ENCODE measurements at regions not wholly inside any gene's neighbourhood (a gene's known extent, or its start where the extent isn't known, plus 50 kb on each side); places are given as distances from the start of the nearest gene placed in this dataset.

GRCh38 chr2:166634706-166635105 lies 140.7 kb upstream of the SCN7A start:
- no peak for DNase-seq

GRCh38 chr2:166632616-166633015 lies 138.6 kb upstream of the SCN7A start:
- peak; percentile 48 for DNase-seq

DNA sequence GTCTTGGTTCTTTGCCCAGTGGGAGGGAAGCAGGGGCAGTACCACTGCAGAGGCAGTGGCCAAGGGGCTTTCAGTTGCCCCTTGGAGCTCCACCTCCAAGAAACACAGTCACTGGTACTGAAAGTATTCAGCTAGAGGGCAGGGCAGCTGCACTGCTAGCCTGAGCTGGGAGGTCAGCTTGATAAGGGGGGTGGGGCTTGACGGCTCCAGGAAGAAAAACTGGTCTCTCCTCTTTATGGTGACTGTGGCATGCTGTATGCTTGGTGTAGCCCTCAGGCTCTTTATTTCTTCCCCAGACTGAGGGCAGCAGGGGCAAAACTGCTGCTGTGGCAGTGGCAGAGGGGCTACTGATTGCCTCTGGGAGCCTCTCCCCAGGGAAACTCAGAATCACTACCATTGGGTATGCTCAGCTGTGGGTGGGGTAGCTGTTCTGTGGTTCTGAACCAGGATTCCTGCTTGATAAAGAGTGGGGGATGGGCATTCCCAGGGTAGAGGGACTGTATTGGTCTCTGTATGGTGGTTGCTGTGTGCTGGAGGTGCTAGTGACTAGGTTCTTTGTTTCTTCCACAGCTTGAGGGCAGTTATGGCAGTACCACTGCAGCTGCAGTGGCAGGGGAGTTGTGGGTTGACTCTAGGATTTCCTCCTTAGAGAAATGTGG lies 134.6 kb upstream of the SCN7A start:
- DNase-seq: no peak

GRCh38 chr2:166627893-166628292 lies 133.8 kb upstream of the SCN7A start:
- no peak for DNase-seq

GRCh38 chr2:166625670-166626069 lies 131.6 kb upstream of the SCN7A start:
- no peak for DNase-seq

DNA sequence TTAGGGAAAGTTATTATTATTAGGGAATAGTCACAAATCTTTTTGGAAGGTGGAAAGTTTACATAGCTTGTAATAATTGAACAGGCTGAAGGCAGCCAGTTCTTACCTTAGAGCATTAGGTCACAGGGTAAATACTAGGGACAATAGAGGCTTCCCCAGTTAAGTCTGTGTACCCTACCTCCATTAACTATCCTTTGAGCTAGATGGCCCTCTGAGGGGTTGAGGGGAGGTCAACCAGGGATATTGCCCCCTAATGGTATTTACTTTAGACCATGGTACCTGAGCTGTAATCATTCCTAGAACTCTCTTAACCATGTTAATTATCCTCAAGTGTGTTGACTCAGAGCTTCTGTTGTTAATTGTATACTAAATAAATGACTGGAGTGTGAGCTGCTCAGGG lies 120.5 kb upstream of the SCN7A start:
- no peak for DNase-seq

DNA sequence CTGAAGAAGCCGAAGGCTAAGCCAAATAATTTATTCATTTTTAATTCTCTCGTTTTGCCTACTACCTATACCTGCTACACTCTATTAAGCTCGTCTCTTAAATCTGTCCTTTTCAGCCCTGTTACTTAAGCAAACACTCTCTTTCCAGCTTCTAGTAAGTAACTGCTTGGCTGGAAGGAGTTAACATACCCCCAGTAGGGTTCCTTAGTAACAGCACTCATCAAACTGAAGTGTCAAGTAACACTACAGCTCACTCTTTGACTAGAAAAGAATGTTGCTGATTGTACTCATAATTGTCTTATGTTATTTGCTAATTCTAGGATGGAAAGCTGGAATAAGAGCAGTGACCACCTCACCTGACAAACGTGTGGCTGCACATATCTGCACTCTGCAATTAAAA lies 120.0 kb upstream of the SCN7A start:
- no peak for DNase-seq

DNA sequence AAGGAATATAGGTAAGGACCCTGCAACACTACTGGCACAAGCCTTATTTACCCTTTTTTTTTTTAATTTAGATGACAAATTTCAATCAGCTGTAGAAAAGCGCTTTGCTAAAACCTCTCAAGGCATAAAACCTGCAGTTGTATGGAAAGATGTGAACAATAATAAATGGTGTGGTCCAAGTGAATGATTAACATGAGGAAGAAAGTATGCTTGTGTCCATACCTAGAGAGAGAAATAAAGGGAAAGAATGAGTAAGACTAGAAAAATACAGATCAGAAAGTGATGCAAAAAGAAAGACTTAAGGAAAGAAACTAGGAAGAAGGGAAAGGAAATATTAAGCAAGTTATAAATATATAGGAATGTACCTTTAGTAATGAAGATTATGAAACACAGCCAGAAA lies 119.2 kb upstream of the SCN7A start:
- DNase-seq: no peak

- DNase-seq: no peak
These were observed 118.2 kb upstream of the SCN7A start for GRCh38 chr2:166612214-166612613.

DNA sequence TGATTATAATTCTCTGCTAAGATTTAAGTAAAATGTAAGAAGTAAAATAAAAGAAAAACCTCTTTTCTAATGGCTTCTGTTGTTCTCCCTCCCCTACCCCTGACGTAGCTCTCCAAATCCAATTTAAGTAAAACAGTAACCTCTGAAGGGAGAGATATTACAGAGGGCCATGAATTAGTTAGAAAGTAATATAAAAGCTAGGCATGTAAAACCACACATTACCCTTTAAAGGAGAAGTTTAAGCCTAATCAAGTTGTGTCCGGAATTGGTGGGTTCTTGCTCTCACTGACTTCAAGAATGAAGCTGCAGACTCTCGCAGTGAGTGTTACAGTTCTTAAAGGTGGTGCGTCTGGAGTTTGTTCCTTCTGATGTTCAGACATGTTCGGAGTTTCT lies 116.9 kb upstream of the SCN7A start:
- DNase-seq: no peak

DNA sequence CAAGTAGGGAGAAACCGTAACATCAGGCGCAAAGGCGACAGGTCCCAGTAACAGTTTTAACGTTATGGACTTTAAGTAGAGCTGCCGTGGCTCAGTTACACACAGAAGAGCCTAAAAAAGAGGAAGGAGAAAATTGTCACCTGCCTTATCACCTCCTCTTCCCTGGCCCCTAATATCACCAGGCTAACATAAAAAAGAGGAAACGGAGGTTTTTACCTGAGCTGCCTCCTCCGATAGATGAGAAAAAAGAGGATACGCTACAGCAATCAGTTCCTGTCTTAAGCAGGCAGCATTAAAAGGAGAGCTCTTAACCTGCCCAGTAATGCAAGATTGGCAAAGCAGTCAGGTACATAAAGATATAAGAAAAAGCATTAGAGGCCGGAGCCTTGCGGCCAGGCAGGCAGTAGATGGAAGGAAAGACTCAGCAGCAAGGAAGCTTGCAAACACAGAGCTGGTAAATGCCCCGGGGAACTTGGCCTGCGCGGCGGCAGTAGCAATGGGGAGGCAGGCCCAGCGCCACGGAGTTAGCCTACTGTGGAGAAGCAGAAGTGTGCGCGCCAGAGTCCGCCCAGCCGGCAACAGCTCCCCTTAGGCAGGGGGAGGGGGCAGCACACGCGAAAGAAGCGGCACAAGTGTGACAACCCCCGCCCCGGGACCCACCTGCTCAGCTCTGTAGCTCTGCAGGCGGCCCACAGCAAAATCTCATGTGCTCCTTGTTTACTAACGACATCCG lies 116.3 kb upstream of the SCN7A start:
- peak; percentile 46 for DNase-seq

DNA sequence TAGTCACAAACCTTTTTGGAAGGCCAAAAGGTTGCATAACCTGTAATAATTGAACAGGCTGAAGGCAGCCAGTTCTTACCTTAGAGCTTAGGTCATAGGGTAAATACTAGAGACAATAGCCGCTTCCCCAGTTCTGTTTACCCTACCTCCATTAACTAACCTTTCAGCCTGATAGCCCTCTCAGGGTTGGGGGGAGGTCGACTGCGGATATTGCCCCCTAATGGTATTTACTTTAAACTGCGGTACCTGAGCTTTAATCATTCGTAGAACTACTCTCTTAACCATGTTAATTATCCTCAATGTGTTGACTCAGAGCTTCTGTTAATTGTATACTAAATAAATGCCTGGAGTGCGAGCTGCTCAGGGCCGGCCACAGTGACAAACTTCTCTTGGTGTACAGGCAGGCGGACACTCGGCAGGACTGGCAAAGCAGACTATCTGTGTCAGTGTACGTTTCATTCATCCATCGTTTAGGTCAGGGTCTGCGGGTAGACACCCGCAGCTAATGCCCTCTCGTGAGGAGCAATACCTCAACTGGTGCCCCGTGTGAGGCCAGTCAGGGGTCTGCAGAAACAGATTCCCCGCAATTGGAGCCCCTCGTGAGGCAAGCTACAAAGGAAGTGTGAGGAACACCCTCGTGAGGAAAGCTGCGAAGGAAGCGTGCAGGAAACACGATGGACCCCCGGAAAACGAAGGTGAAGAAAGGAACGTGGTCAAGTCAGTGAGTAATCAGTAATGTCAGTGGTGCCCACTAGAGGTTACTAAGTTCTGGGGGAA lies 115.3 kb upstream of the SCN7A start:
- no peak for DNase-seq

- DNase-seq: no peak
These were observed 113.8 kb upstream of the SCN7A start for GRCh38 chr2:166607880-166608279.

- DNase-seq: no peak
These were observed 99.4 kb upstream of the SCN7A start for GRCh38 chr2:166593403-166593802.

DNA sequence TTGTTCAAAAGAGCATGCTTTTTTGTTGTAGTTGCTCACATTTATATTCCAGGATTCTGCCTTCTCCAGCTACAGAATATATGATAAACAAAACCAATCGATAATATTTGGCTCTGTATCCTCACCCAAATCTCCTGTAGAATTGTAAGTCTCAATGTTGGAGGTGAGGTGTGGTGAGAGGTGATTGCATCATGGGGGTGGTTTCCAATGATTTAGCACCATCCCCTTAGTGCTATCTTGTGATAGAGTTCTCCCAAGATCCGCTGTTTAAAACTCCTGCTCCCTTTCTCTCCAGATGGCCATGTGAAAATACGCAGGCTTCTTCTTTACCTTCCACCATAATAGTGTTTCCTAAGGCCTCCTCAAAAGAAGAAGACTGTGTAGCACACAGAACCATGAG lies 98.7 kb upstream of the SCN7A start:
- DNase-seq: no peak

GRCh38 chr2:166591226-166591625 lies 97.2 kb upstream of the SCN7A start:
- DNase-seq: no peak

DNA sequence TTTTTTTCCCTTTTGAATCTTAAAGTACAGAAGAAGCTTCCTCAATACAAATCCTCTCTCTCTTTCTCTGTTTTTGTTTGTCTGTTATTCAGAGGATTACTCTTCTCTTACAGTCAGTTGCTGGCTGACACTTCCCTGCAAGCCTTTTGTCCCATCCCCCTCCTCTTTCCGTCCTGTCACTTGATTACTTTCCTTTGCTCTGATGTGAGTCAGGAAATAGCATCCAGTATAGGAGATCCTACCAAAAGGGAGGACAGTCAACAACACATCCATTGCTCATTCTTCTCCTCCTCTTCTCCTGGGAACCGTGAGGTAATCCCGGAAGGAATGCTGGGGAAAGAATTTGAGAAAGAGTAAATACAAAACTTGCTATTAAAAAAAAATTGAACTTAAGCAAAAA lies 79.3 kb upstream of the SCN7A start:
- no peak for DNase-seq

DNA sequence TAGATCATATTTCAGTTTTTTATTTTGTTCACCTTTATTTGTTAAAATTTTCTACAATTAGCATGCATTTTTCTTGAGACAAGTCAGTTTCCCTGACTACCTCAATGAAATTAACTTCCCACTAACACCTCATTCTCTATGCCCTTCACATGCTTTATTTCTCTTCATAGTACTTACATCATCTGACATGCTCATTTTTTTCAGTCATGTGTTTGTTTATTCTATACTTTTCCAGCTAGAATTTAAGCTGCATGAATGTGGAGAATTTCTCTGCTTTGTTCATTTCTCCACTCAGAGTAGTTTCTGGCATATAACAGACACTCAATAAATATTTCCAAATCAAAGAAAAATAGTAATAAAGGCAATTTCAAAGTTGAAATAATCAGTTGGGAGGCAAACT lies 78.9 kb upstream of the SCN7A start:
- no peak for DNase-seq

DNA sequence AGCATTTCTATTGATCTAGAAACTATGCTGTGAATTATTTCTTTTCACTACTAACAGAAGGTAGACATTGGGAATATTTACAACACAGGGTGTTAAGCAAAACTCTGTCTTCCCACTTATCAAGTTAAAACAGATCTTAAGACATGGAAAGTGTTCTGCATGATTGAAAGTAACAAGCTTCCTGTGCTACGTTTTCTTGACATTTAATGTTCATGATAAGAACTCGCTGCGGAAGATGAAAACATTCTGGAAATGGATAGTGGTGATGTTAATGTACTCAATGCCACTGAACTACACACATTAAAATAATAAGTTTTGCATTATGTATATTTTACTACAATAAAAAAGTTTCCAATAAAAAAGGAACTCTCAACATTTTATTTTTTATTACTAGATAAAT lies 74.4 kb upstream of the SCN7A start:
- no peak for DNase-seq

DNA sequence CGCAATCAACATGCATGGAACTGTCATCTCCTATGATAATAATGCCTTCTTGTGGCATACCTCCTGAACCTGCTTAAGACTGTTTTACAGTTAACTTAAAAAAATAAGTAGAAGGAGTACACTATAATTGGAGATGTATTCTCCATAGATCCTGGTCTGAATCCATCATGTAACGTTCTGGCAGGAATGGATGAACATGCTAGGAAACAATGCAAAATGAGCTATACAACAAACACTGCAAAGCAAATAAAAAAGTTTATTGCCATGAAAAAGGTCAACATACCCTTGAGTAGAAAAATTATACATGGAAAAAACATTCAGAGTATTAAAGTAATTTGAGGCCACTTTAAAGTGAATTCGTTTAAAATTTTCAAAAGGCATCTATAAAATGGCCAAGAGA lies 71.5 kb upstream of the SCN7A start:
- no peak for DNase-seq

DNA sequence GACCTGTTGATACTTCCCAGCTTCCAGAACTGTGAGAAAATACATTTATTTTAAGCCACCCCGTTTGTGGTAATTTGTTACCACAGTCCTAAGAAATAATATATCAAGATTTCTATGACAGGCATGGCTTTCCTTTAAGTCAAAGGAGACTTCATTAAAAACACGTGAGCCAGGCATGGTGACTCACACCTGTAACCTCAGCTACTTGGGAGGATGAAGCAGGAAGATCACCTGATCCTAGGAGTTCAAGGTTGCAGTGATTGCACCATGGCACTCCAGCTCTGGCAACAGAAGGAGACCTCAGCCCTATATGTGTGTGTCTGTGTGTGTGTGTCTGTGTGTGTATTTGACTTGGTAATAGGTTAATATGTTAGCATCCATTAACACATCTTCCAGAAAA lies 69.8 kb upstream of the SCN7A start:
- DNase-seq: no peak

DNA sequence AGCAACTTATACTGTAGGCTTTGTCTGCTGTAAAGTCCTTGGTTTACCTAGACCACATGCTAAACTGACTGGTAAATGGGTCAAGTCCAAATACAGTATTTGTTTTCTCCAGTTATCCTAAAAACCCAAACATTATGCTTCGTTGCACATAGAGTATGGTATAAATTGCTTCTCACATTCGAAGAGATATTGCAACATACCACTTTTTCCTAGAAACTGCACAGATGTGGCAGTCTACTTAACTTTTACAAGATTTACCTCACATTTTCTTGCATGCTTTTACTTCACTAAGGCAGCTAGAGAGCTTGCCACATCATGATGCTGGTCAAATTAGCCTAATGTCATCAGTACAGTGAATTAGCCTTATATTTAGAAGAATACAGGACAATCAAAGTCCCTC lies 66.0 kb upstream of the SCN7A start:
- DNase-seq: no peak

GRCh38 chr2:166550923-166551322 lies 56.9 kb upstream of the SCN7A start:
- no peak for DNase-seq

DNA sequence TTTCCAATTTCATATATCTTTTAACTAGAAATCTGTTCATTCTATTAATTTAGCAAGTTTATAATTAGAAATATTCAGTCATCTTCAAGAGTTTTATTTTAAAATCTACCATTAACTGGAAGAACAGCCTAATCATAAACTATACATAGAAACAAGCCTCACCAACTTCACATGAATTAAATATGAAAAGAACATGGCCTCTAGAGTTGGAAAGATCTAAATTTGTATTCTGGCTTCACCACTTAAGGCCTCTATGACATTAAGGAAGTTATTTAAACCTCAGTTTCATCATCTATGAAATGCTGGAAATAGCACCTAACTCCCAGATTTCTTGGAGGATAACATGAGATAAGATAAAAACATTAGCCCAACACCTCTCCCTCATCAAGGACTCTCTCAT lies 51.4 kb upstream of the SCN7A start:
- no peak for DNase-seq

Data from left hindlimb (tissue), 1 donor.